Smooth muscle cell (in vitro differentiated cells): ENCODE measurements at regions not wholly inside any gene's neighbourhood (a gene's known extent, or its start where the extent isn't known, plus 50 kb on each side); places are given as distances from the start of the nearest gene placed in this dataset.

ENCODE experiments used
- DNase-seq: peaks from one replicate; lab custom pipeline; 2025; ENCODE audit not compliant: unreplicated experiment; lab: John Stamatoyannopoulos, UW
- H2AFZ ChIP-seq: fragments of 200-600 bp; sonication (generic); 2 replicates; pipeline ENCODE4 v1.6.0; 2016; ENCODE audit warnings: antibody characterized with exemption, low read depth, mild to moderate bottlenecking
- H3F3A ChIP-seq: fragments of 200-600 bp; sonication (generic); 2 replicates; pipeline ENCODE4 v1.6.0; 2017; ENCODE audit warnings: antibody characterized with exemption, low read depth
- H3K27ac ChIP-seq: fragments of 200-600 bp; sonication (generic); 2 replicates; pipeline ENCODE4 v1.5.1; 2016; ENCODE audit warnings: low read depth, mild to moderate bottlenecking
- H3K27me3 ChIP-seq: fragments of 200-600 bp; sonication (generic); 2 replicates; pipeline ENCODE4 v1.6.1; 2016; ENCODE audit warnings: low read depth, mild to moderate bottlenecking
- H3K36me3 ChIP-seq: fragments of 200-600 bp; sonication (generic); 2 replicates; pipeline ENCODE4 v1.5.1; 2016; ENCODE audit warnings: low read depth
- H3K4me1 ChIP-seq: fragments of 200-600 bp; sonication (generic); 2 replicates; pipeline ENCODE4 v1.5.1; 2016; ENCODE audit warnings: low read depth
- H3K4me2 ChIP-seq: fragments of 200-600 bp; sonication (generic); 2 replicates; pipeline ENCODE4 v1.6.0; 2016; ENCODE audit warnings: mild to moderate bottlenecking
- H3K4me3 ChIP-seq: fragments of 200-600 bp; sonication (generic); 2 replicates; pipeline ENCODE4 v1.5.1; 2016; ENCODE audit warnings: mild to moderate bottlenecking
- H3K79me2 ChIP-seq: fragments of 200-600 bp; sonication (generic); 2 replicates; pipeline ENCODE4 v1.6.0; 2016; ENCODE audit warnings: low read depth, mild to moderate bottlenecking
- H3K9ac ChIP-seq: fragments of 200-600 bp; sonication (generic); 2 replicates; pipeline ENCODE4 v1.6.0; 2016; ENCODE audit warnings: low read depth
- H3K9me3 ChIP-seq: fragments of 200-600 bp; sonication (generic); replicated peaks from 2 replicates; pipeline ENCODE4 v1.5.1; 2016; ENCODE audit warnings: low read depth
- H4K20me1 ChIP-seq: fragments of 200-600 bp; sonication (generic); 2 replicates; pipeline ENCODE4 v1.6.0; 2016; ENCODE audit warnings: low read depth
- CTCF ChIP-seq: fragments of 200-600 bp; sonication (generic); IDR thresholded peaks from 2 replicates; pipeline ENCODE4 v1.5.1; 2017; ENCODE audit warnings: borderline replicate concordance, mild to moderate bottlenecking, antibody characterized with exemption; ENCODE audit not compliant: insufficient read depth, poor library complexity, severe bottlenecking
- WGBS: methylation state at CpG from one replicate; pipeline ENCODE4 v1.1.7; 2016; ENCODE audit warnings: low lambda C conversion rate; 5-methylcytosine and 5-hydroxymethylcytosine counted together

DNA sequence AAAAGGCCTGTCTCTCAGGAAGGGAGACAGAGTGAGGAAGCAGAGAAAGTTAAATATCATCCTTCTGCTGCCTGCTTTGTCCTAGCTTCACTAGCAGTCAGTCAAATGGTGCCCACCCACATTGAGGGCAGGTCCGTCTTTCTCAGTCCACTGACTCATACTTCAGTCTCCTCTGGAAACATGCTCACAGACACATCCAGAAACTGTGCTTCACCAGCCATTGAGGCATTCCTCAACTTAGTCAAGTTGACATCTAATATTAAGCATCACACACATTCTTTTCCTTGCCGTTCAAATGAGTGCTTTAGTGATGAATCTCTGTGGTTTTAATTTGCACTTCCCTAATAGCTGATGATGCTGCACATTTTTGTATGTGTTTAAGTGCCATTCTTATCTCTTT, 777.8 kb upstream of the PRMT6 start:
- WGBS, result 14% methylated on average over 2 of the region's 2 CpGs
- Histone ChIP-seq H3K4me1 (no peaks in the 10 kb centered on the region), H2AFZ (no peak overlapping the region), H3K27ac (no peak overlapping the region), H4K20me1 (no peaks in the 10 kb centered on the region), H3K9me3 (no peaks in the 10 kb centered on the region), H3K79me2 (no peaks in the 10 kb centered on the region), H3K27me3 (no peaks in the 10 kb centered on the region), H3K36me3 (no peaks in the 10 kb centered on the region), H3K4me2 (no peak overlapping the region), H3K9ac (no peak overlapping the region), H3K4me3 (no peak overlapping the region), H3F3A (no peaks in the 10 kb centered on the region)
- TF ChIP-seq CTCF, result no peak
- DNase-seq, result no peak

DNA sequence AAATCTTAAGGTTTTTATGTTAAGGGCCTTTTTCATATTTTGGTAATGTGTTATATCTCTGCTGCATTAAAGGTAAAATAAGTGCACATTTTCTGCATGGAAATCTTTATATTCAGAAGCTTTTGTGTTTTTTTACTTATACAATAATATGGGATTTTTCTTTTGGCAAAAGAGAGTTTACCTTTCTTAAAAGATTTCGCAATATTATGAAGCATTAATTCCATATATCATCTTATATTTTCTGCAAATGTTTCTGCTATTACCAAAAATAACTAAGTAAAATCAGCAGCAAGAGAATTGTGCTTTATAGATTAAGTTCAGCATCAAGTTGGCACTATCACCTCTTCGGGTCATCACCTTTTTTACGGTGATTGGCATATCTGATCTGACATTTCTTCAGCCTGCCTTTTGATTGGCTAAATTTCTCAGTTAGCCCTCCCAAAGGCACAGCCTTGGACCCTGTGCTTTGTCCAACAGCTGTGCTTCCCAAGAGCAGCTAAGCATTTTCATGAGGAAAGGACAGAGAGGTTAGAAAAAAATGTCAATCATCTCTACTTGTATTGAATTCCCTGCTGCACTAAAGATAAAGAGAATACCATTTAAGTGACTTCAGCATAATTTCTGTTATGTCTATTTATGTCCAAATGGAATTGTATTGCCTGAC, 767.1 kb upstream of the PRMT6 start:
- no peak for DNase-seq
- H3F3A ChIP-seq, result no peaks in the 10 kb centered on the region
- no peak overlapping the region for H3K4me2 ChIP-seq
- no peaks in the 10 kb centered on the region for H4K20me1 ChIP-seq
- H3K9me3 ChIP-seq, result no peaks in the 10 kb centered on the region
- 92% methylated on average over 3 of the region's 3 CpGs for WGBS
- no peak for TF ChIP-seq CTCF
- no peaks in the 10 kb centered on the region for H3K27me3 ChIP-seq
- no peak overlapping the region for H3K4me3 ChIP-seq
- no peak overlapping the region for H3K27ac ChIP-seq
- H3K36me3 ChIP-seq, result no peaks in the 10 kb centered on the region
- no peak overlapping the region for H2AFZ ChIP-seq
- H3K4me1 ChIP-seq, result peaks cover 6% of the 10 kb centered on the region
- no peak overlapping the region for H3K9ac ChIP-seq
- no peaks in the 10 kb centered on the region for H3K79me2 ChIP-seq

DNA sequence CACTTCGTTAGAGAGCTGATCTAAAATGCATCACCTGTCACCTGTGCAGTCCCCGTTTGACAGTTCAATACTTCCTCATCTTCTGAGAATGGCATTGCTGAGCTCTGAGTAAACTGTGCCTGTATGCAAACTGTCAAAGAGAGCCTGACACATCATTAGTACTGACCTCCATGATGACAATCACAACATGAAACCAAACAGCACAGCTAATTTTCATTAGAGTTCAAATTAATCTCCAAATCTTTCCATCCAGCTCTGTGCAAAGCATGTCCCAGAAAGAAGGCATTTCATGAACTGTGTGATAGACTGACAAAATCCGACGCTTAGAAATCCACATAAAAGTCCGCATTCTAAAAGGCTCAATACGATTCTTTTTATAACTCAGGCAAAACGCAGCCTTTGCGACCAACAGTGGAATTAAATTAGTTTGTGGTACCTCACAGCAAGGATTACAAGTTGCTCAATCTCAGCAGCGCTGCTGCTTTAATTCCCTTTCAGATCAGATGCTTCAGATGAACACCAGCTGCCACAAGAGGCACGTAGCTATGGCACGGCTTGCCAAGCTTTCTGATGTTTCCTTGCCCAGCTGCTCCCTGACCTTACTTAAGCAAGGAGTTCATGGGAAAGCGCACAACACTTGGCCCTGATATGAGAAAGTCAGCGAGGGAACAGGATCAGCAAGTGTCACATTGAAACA, 765.5 kb upstream of the PRMT6 start:
- Histone ChIP-seq H3K9me3 (no peaks in the 10 kb centered on the region), H3K4me3 (no peak overlapping the region), H3F3A (no peaks in the 10 kb centered on the region), H3K4me1 (peaks cover 6% of the 10 kb centered on the region), H3K27ac (no peak overlapping the region), H3K36me3 (no peaks in the 10 kb centered on the region), H3K79me2 (no peaks in the 10 kb centered on the region), H3K4me2 (no peak overlapping the region), H2AFZ (no peak overlapping the region), H3K27me3 (no peaks in the 10 kb centered on the region), H3K9ac (no peak overlapping the region), H4K20me1 (no peaks in the 10 kb centered on the region)
- WGBS, result 89% methylated on average over 13 of the region's 13 CpGs
- no peak for TF ChIP-seq CTCF
- DNase-seq, result no peak

DNA sequence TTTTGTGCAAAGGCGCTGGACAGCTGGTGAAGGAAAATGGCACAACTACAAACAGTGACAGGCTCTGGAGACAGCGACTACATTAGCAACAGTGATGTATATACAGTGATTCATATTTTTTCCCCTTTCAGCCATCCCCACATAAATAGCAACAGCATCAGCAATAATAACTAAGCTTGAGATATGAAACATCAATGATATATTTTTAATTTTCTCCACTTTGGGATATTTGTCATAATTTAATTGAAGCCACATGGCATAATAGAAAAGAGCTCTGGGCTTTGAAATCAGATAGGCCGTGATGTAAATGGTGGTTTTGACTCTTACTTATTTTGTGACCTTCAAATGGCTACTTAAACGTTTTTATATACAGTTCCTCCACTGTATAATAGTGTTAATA, 764.3 kb upstream of the PRMT6 start:
- H3F3A ChIP-seq, result no peaks in the 10 kb centered on the region
- DNase-seq, result no peak
- peaks cover under 1% of the 10 kb centered on the region for H3K4me1 ChIP-seq
- TF ChIP-seq CTCF, result no peak
- H3K27ac ChIP-seq, result no peak overlapping the region
- H3K79me2 ChIP-seq, result no peaks in the 10 kb centered on the region
- H3K4me2 ChIP-seq, result no peak overlapping the region
- no peak overlapping the region for H3K9ac ChIP-seq
- H4K20me1 ChIP-seq, result no peaks in the 10 kb centered on the region
- H3K4me3 ChIP-seq, result no peak overlapping the region
- no peaks in the 10 kb centered on the region for H3K9me3 ChIP-seq
- H3K27me3 ChIP-seq, result no peaks in the 10 kb centered on the region
- H3K36me3 ChIP-seq, result no peaks in the 10 kb centered on the region
- 68% methylated on average over 4 of the region's 4 CpGs for WGBS
- H2AFZ ChIP-seq, result no peak overlapping the region
